GM21717 (cell line): ENCODE measurements at regions not wholly inside any gene's neighbourhood (a gene's known extent, or its start where the extent isn't known, plus 50 kb on each side); places are given as distances from the start of the nearest gene placed in this dataset.

Source experiments
- ATAC-seq: cut with Tn5 transposase; IDR thresholded peaks from one replicate; pipeline ENCODE4 v1.9.1; 2021; ENCODE audit warnings: mild to moderate bottlenecking, moderate library complexity; ENCODE audit not compliant: unreplicated experiment

GRCh38 chr4:59834943-59835342, 1365.2 kb upstream of the ADGRL3 start:
- no peak for ATAC-seq

GRCh38 chr4:59837751-59838150, 1362.4 kb upstream of the ADGRL3 start:
- no peak for ATAC-seq

- ATAC-seq: no peak
Observed at GRCh38 chr4:59838236-59838635, 1361.9 kb upstream of the ADGRL3 start.

- no peak for ATAC-seq
Observed at GRCh38 chr4:59841698-59842097, 1358.4 kb upstream of the ADGRL3 start.

- ATAC-seq: no peak
Observed at GRCh38 chr4:59848457-59848856, 1351.7 kb upstream of the ADGRL3 start.

GRCh38 chr4:59855630-59856352, 1344.3 kb upstream of the ADGRL3 start:
- ATAC-seq: no peak

GRCh38 chr4:59869056-59869455, 1331.1 kb upstream of the ADGRL3 start:
- ATAC-seq: no peak

- ATAC-seq: no peak
Observed at GRCh38 chr4:59869559-59869958, 1330.6 kb upstream of the ADGRL3 start.

GRCh38 chr4:59881632-59882031, 1318.5 kb upstream of the ADGRL3 start:
- no peak for ATAC-seq

- ATAC-seq: no peak
Observed at GRCh38 chr4:59904331-59904730, 1295.8 kb upstream of the ADGRL3 start.

GRCh38 chr4:59920416-59920815, 1279.7 kb upstream of the ADGRL3 start:
- ATAC-seq: no peak

GRCh38 chr4:59925290-59925689, 1274.8 kb upstream of the ADGRL3 start:
- ATAC-seq: no peak

- ATAC-seq: no peak
Observed at GRCh38 chr4:59936566-59936965, 1263.6 kb upstream of the ADGRL3 start.

- ATAC-seq: no peak
Observed at GRCh38 chr4:59938166-59938565, 1262.0 kb upstream of the ADGRL3 start.

GRCh38 chr4:59945277-59945676, 1254.8 kb upstream of the ADGRL3 start:
- ATAC-seq: no peak

- no peak for ATAC-seq
Observed at GRCh38 chr4:59945716-59946115, 1254.4 kb upstream of the ADGRL3 start.

- ATAC-seq: no peak
Observed at GRCh38 chr4:59956366-59956765, 1243.8 kb upstream of the ADGRL3 start.

- no peak for ATAC-seq
Observed at GRCh38 chr4:59960143-59960542, 1240.0 kb upstream of the ADGRL3 start.

- no peak for ATAC-seq
Observed at GRCh38 chr4:59966758-59967157, 1233.4 kb upstream of the ADGRL3 start.

- ATAC-seq: no peak
Observed at GRCh38 chr4:59968796-59969195, 1231.3 kb upstream of the ADGRL3 start.

GRCh38 chr4:59969909-59970308, 1230.2 kb upstream of the ADGRL3 start:
- no peak for ATAC-seq

- no peak for ATAC-seq
Observed at GRCh38 chr4:59971952-59972351, 1228.2 kb upstream of the ADGRL3 start.

- no peak for ATAC-seq
Observed at GRCh38 chr4:59973492-59973891, 1226.6 kb upstream of the ADGRL3 start.
